ENCODE measurements at regions not wholly inside any gene's neighbourhood (a gene's known extent, or its start where the extent isn't known, plus 50 kb on each side); places are given as distances from the start of the nearest gene placed in this dataset.

- Histone ChIP-seq H3K4me3 (replicated peaks; ENCODE audit: insufficient read depth, low read length) (no peak overlapping the region), H3K27ac (replicated peaks) (no peak overlapping the region), H3K27me3 (ENCODE audit: insufficient read depth, poor library complexity, severe bottlenecking) (no peaks in the 10 kb centered on the region)
- no peak for DNase-seq (ENCODE audit: low read depth in 1 of 2, low spot score in 1 of 2)
- TF ChIP-seq REST (IDR thresholded peaks at IDR 0.05; ENCODE audit: insufficient replicate concordance, low read depth) (no peak), GABPA (IDR thresholded peaks at IDR 0.05; ENCODE audit: low read depth) (no peak), POLR2AphosphoS5 (IDR thresholded peaks at IDR 0.05; ENCODE audit: low read depth) (no peak), CTCF (IDR thresholded peaks at IDR 0.05; ENCODE audit: insufficient read depth, low read length) (no peak), SPI1 (IDR thresholded peaks at IDR 0.05; ENCODE audit: borderline replicate concordance, low read depth) (no peak)
Observed at GRCh38 chr16:62548095-62548494, 511.9 kb upstream of the CDH8 start.

- no peak overlapping the region for H3K4me3 ChIP-seq (replicated peaks; ENCODE audit: insufficient read depth, low read length)
- no peaks in the 10 kb centered on the region for H3K27me3 ChIP-seq (ENCODE audit: insufficient read depth, poor library complexity, severe bottlenecking)
- no peak for DNase-seq (ENCODE audit: low read depth in 1 of 2, low spot score in 1 of 2)
- no peak overlapping the region for H3K27ac ChIP-seq (replicated peaks)
- TF ChIP-seq POLR2AphosphoS5 (IDR thresholded peaks at IDR 0.05; ENCODE audit: low read depth) (no peak), CTCF (IDR thresholded peaks at IDR 0.05; ENCODE audit: insufficient read depth, low read length) (no peak), GABPA (IDR thresholded peaks at IDR 0.05; ENCODE audit: low read depth) (no peak), REST (IDR thresholded peaks at IDR 0.05; ENCODE audit: insufficient replicate concordance, low read depth) (no peak), SPI1 (IDR thresholded peaks at IDR 0.05; ENCODE audit: borderline replicate concordance, low read depth) (no peak)
Observed at GRCh38 chr16:62546701-62547100, 510.5 kb upstream of the CDH8 start.

GRCh38 chr16:62545039-62545438 lies 508.8 kb upstream of the CDH8 start:
- H3K27me3 ChIP-seq (ENCODE audit: insufficient read depth, poor library complexity, severe bottlenecking) = no peaks in the 10 kb centered on the region
- TF ChIP-seq REST (IDR thresholded peaks at IDR 0.05; ENCODE audit: insufficient replicate concordance, low read depth) (no peak), POLR2AphosphoS5 (IDR thresholded peaks at IDR 0.05; ENCODE audit: low read depth) (no peak), GABPA (IDR thresholded peaks at IDR 0.05; ENCODE audit: low read depth) (no peak)
- H3K4me3 ChIP-seq (replicated peaks; ENCODE audit: insufficient read depth, low read length) = no peak overlapping the region
- no peak overlapping the region for H3K27ac ChIP-seq (replicated peaks)
- no peak for DNase-seq (ENCODE audit: low read depth in 1 of 2, low spot score in 1 of 2)

- H3K27ac ChIP-seq (replicated peaks) = no peak overlapping the region
- no peak overlapping the region for H3K4me3 ChIP-seq (replicated peaks; ENCODE audit: insufficient read depth, low read length)
- DNase-seq (ENCODE audit: low read depth in 1 of 2, low spot score in 1 of 2) = no peak
- no peaks in the 10 kb centered on the region for H3K27me3 ChIP-seq (ENCODE audit: insufficient read depth, poor library complexity, severe bottlenecking)
- TF ChIP-seq REST (IDR thresholded peaks at IDR 0.05; ENCODE audit: insufficient replicate concordance, low read depth) (no peak), POLR2AphosphoS5 (IDR thresholded peaks at IDR 0.05; ENCODE audit: low read depth) (no peak), CTCF (IDR thresholded peaks at IDR 0.05; ENCODE audit: insufficient read depth, low read length) (no peak), GABPA (IDR thresholded peaks at IDR 0.05; ENCODE audit: low read depth) (no peak), SPI1 (IDR thresholded peaks at IDR 0.05; ENCODE audit: borderline replicate concordance, low read depth) (no peak)
Observed at GRCh38 chr16:62543516-62543915, 507.3 kb upstream of the CDH8 start.

Data from HL-60 (cell line).